Gastrocnemius medialis (tissue), 4 donors: ENCODE measurements at regions not wholly inside any gene's neighbourhood (a gene's known extent, or its start where the extent isn't known, plus 50 kb on each side); places are given as distances from the start of the nearest gene placed in this dataset.

Source experiments
- POLR2A ChIP-seq, 2 donors: fragments of 450-650 bp; IDR thresholded peaks; one replicate each; pipeline ENCODE4 v1.6.1; 2017; ENCODE audit warnings: antibody characterized with exemption in 2 of 2, mild to moderate bottlenecking in 2 of 2, moderate library complexity in 2 of 2
- TF ChIP-seq, protein P1 (sequence below), 5 experiments: fragments of 450-650 bp in 3 of 5; fragments of 200-600 bp in 2 of 5; sonication (generic) in 2 of 5; IDR thresholded peaks in 4 of 5; conservative IDR thresholded peaks in 1 of 5; 1 replicate in 4 of 5; 2 replicates in 1 of 5; pipeline ENCODE4 v1.5.1; 2016 to 2019; ENCODE audit warnings: antibody characterized with exemption in 5 of 5, mild to moderate bottlenecking in 3 of 5, moderate library complexity in 3 of 5

DNA sequence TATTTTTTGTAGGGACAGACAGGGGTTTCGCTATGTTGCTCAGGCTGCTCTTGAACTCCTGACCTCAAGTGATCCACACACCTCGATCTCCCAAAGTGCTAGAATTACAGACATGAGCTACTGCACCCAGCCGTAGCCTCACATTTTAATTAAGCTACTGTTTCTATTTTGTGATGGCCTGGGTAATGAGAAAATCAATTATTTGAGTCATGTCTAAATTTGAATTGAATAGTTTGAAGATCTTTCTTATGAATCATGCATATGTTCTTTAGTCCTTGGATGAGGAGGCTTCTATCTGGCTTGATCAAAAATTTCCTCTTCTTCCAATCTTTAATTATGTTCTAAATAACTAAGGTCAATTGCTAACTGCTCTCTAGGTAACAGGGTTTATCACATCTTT is 175.0 kb downstream of the REEP3 start:
- TF ChIP-seq, protein P1, sequence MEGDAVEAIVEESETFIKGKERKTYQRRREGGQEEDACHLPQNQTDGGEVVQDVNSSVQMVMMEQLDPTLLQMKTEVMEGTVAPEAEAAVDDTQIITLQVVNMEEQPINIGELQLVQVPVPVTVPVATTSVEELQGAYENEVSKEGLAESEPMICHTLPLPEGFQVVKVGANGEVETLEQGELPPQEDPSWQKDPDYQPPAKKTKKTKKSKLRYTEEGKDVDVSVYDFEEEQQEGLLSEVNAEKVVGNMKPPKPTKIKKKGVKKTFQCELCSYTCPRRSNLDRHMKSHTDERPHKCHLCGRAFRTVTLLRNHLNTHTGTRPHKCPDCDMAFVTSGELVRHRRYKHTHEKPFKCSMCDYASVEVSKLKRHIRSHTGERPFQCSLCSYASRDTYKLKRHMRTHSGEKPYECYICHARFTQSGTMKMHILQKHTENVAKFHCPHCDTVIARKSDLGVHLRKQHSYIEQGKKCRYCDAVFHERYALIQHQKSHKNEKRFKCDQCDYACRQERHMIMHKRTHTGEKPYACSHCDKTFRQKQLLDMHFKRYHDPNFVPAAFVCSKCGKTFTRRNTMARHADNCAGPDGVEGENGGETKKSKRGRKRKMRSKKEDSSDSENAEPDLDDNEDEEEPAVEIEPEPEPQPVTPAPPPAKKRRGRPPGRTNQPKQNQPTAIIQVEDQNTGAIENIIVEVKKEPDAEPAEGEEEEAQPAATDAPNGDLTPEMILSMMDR (IDR thresholded peaks at IDR 0.05 in 4 of 5, conservative IDR thresholded peaks at IDR 0.05 in 1 of 5) = no peak
- TF ChIP-seq POLR2A (IDR thresholded peaks at IDR 0.05) = no peak
